Activated CD4-positive, alpha-beta memory T cell treated with anti-CD3 and anti-CD28 coated beads, Interleukin-2, amount 10 ng/mL, durations not matched to agents 7 days and 5 days (primary cell): ENCODE measurements at regions not wholly inside any gene's neighbourhood (a gene's known extent, or its start where the extent isn't known, plus 50 kb on each side); places are given as distances from the start of the nearest gene placed in this dataset.

Experiments
- CTCF ChIA-PET: fragments of 350-600 bp; sonication (Branson Sonifier 250); formaldehyde crosslinking; loops from one replicate; lab custom pipeline; 2021; ENCODE audit warnings: antibody characterized with exemption, inconsistent platforms; lab: Charles Lee
- POLR2A ChIA-PET: fragments of 350-600 bp; sonication (Branson Sonifier 250); formaldehyde crosslinking; loops from one replicate; lab custom pipeline; 2021; ENCODE audit warnings: antibody characterized with exemption; lab: Charles Lee
- DNase-seq: peaks from one replicate; pipeline ENCODE4 v3.0.0-alpha.2; 2020
- H3K27ac Mint-ChIP-seq: one replicate; pipeline ENCODE4 v1.8.0; 2021; ENCODE audit warnings: mild to moderate bottlenecking, mixed read lengths
- H3K27me3 Mint-ChIP-seq: one replicate; pipeline ENCODE4 v1.8.0; 2021; ENCODE audit warnings: mixed read lengths
- H3K36me3 Mint-ChIP-seq: one replicate; pipeline ENCODE4 v1.8.0; 2021; ENCODE audit warnings: low read depth, mixed read lengths
- H3K4me1 Mint-ChIP-seq: one replicate; pipeline ENCODE4 v1.8.0; 2021; ENCODE audit warnings: mixed read lengths
- H3K4me3 Mint-ChIP-seq: one replicate; pipeline ENCODE4 v1.8.0; 2021; ENCODE audit warnings: mild to moderate bottlenecking, mixed read lengths
- H3K9me3 Mint-ChIP-seq: one replicate; pipeline ENCODE4 v1.8.0; 2021; ENCODE audit warnings: mixed read lengths

DNA sequence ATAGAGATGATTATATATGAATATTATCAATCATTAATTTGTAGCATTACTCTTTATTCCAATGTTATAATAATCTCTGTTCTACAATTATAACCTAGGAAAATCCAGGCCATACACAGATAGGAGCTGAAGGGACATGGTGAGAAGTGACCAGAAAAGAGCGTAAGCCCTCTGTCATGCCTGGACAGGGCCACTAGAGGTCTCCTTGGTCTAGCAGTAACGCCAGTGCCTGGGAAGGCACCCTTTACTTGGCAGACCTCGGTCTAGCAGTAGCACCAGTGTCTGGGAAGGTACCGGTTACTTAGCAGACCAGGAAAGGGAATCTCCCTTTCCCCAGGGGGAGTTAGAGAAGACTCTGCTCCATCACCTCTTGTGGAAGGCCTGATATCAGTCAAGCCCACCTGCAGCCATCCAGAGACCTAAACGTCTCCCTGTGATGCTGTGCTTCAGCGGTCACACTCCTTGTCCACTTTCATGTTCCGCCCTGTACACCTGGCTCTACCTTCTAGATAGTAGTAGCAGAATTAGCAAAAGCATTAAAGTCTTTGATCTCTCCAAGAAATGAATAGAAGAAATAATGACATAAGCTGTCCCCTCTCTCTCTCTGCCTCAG is 447.5 kb upstream of the FSIP2 start:
- H3K4me3 Mint-ChIP-seq: no peak overlapping the region
- H3K36me3 Mint-ChIP-seq: no peaks in the 10 kb centered on the region
- H3K27ac Mint-ChIP-seq: no peak overlapping the region
- DNase-seq: no peak
- POLR2A ChIA-PET: no interaction called here
- peaks cover 2% of the 10 kb centered on the region for H3K9me3 Mint-ChIP-seq
- H3K27me3 Mint-ChIP-seq: no peaks in the 10 kb centered on the region
- CTCF ChIA-PET: no interaction called here
- H3K4me1 Mint-ChIP-seq: no peaks in the 10 kb centered on the region

DNA sequence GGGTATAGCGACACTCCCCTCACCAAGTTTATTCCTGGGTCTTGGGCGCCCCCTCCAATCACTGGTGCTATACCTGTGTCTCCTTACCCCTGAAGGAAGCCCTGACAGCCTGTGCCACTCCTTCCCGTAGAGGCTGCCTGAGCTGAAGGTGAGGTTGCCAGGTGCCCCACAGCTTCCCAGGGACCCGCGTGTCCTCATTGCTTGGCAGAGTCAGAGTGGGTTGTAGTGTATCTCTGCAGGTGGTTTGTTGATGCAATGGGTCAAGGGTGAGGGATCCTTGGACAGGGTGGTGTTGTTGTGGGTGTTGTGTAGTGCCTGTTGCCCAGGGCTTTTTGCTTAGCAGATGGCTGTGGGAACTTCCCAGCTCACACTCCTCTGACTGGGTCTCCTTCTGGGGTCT is 438.7 kb upstream of the FSIP2 start:
- CTCF ChIA-PET: no interaction called here
- Mint-ChIP-seq H3K4me3 (no peak overlapping the region), H3K27me3 (no peaks in the 10 kb centered on the region), H3K27ac (no peak overlapping the region), H3K36me3 (no peaks in the 10 kb centered on the region), H3K4me1 (no peaks in the 10 kb centered on the region), H3K9me3 (peaks cover 5% of the 10 kb centered on the region)
- DNase-seq: no peak
- POLR2A ChIA-PET: no interaction called here

GRCh38 chr2:185306119-185306518 is 432.5 kb upstream of the FSIP2 start:
- ChIA-PET CTCF (no interaction called here), POLR2A (no interaction called here)
- Mint-ChIP-seq H3K4me3 (no peak overlapping the region), H3K4me1 (no peaks in the 10 kb centered on the region), H3K9me3 (peaks cover 2% of the 10 kb centered on the region), H3K27me3 (no peaks in the 10 kb centered on the region), H3K36me3 (no peaks in the 10 kb centered on the region), H3K27ac (no peak overlapping the region)
- DNase-seq: no peak

- H3K27me3 Mint-ChIP-seq: no peaks in the 10 kb centered on the region
- no peak overlapping the region for H3K4me3 Mint-ChIP-seq
- no peak overlapping the region for H3K27ac Mint-ChIP-seq
- POLR2A ChIA-PET: no interaction called here
- CTCF ChIA-PET: no interaction called here
- H3K9me3 Mint-ChIP-seq: peaks cover 3% of the 10 kb centered on the region
- no peak for DNase-seq
- no peaks in the 10 kb centered on the region for H3K36me3 Mint-ChIP-seq
- H3K4me1 Mint-ChIP-seq: no peaks in the 10 kb centered on the region
These were observed 422.2 kb upstream of the FSIP2 start for GRCh38 chr2:185316383-185316782.

DNA sequence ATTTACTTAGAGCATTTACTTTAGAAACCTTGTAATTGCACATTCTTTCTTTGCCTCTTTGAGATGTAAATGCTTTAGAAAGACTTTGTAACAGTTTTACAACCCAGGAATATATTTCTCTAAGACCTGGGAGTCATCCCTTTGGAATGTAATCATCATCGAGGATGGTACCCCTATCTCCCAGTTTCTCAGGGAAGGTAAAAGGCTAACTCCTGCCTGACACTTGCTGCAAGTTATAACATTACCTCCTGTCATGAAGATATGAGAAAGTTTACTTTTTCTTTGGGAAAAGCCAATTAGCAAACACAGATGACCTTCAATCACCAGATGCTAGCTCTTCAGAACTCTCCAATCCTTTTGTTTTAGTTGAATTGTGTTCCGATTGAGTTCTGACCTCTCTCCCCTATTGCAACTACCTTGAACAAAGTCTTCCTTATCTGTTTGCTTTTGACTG is 420.3 kb upstream of the FSIP2 start:
- DNase-seq: no peak
- POLR2A ChIA-PET: no interaction called here
- Mint-ChIP-seq H3K4me1 (no peaks in the 10 kb centered on the region), H3K27ac (no peak overlapping the region), H3K4me3 (no peak overlapping the region), H3K27me3 (no peaks in the 10 kb centered on the region), H3K9me3 (peaks cover 3% of the 10 kb centered on the region), H3K36me3 (no peaks in the 10 kb centered on the region)
- CTCF ChIA-PET: no interaction called here

GRCh38 chr2:185335879-185336278 is 402.7 kb upstream of the FSIP2 start:
- ChIA-PET POLR2A (no interaction called here), CTCF (no interaction called here)
- Mint-ChIP-seq H3K4me1 (no peaks in the 10 kb centered on the region), H3K4me3 (no peak overlapping the region), H3K9me3 (peaks cover 14% of the 10 kb centered on the region), H3K36me3 (no peaks in the 10 kb centered on the region), H3K27me3 (no peaks in the 10 kb centered on the region), H3K27ac (no peak overlapping the region)
- DNase-seq: no peak

GRCh38 chr2:185337033-185337432 is 401.6 kb upstream of the FSIP2 start:
- no peaks in the 10 kb centered on the region for H3K36me3 Mint-ChIP-seq
- H3K4me1 Mint-ChIP-seq: no peaks in the 10 kb centered on the region
- no peak overlapping the region for H3K27ac Mint-ChIP-seq
- H3K27me3 Mint-ChIP-seq: no peaks in the 10 kb centered on the region
- CTCF ChIA-PET: no interaction called here
- H3K9me3 Mint-ChIP-seq: peaks cover 14% of the 10 kb centered on the region
- POLR2A ChIA-PET: no interaction called here
- no peak overlapping the region for H3K4me3 Mint-ChIP-seq
- no peak for DNase-seq

DNA sequence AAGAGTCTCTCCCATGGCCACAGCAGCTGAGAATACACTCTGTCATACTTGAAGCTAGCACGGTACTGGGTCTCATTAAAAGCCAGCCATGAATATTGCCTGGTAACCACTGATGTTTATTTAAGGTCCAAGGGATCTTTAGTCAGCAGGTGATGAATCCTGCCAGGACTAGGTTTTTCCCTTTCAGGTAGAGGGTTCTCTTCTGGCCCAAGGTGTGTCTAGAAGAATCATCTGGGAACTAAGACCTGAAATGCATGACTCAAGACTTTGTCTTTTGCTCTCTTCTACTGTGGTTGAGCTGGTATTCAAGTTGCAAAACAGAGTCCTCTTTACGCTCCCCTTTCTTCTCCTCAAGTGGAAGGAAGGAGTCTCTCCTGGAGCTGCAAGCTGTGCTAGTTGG is 400.5 kb upstream of the FSIP2 start:
- DNase-seq: no peak
- POLR2A ChIA-PET: no interaction called here
- CTCF ChIA-PET: no interaction called here
- H3K9me3 Mint-ChIP-seq: peaks cover 14% of the 10 kb centered on the region
- no peaks in the 10 kb centered on the region for H3K36me3 Mint-ChIP-seq
- H3K4me3 Mint-ChIP-seq: no peak overlapping the region
- no peak overlapping the region for H3K27ac Mint-ChIP-seq
- no peaks in the 10 kb centered on the region for H3K27me3 Mint-ChIP-seq
- H3K4me1 Mint-ChIP-seq: no peaks in the 10 kb centered on the region

- ChIA-PET CTCF (no interaction called here), POLR2A (no interaction called here)
- H3K36me3 Mint-ChIP-seq: no peaks in the 10 kb centered on the region
These were observed 391.2 kb upstream of the FSIP2 start for GRCh38 chr2:185347445-185347844.

GRCh38 chr2:185360776-185361175 is 377.8 kb upstream of the FSIP2 start:
- H3K36me3 Mint-ChIP-seq: no peaks in the 10 kb centered on the region
- H3K4me3 Mint-ChIP-seq: no peak overlapping the region
- ChIA-PET POLR2A (no interaction called here), CTCF (no interaction called here)
- no peaks in the 10 kb centered on the region for H3K4me1 Mint-ChIP-seq
- no peak for DNase-seq
- H3K9me3 Mint-ChIP-seq: peaks cover 4% of the 10 kb centered on the region
- no peaks in the 10 kb centered on the region for H3K27me3 Mint-ChIP-seq
- no peak overlapping the region for H3K27ac Mint-ChIP-seq

More at GRCh38 chr2:185347445-185347844, 391.2 kb upstream of the FSIP2 start:
- H3K4me3 Mint-ChIP-seq: no peak overlapping the region
- no peaks in the 10 kb centered on the region for H3K9me3 Mint-ChIP-seq
- H3K4me1 Mint-ChIP-seq: no peaks in the 10 kb centered on the region
- no peak for DNase-seq
- no peak overlapping the region for H3K27ac Mint-ChIP-seq
- H3K27me3 Mint-ChIP-seq: no peaks in the 10 kb centered on the region

DNA sequence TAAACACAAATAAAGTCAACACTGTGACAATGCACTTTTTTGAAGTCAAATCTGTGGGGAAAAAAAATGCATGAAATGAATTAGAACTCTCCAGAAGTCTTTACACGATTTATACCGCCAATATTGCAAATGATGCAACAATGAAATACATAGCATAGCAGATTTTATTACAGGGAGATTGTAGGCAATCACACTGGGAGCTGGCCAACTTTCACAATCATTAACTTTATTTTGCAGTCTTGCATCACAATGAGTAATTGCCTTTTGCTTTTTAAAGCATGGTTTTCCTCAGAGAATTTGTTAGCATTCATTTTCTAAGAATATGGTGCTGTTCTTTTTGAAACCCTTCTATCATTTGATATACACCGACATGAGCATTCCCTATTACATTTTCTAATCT is 366.4 kb upstream of the FSIP2 start:
- no peak for DNase-seq
- peaks cover 4% of the 10 kb centered on the region for H3K9me3 Mint-ChIP-seq
- ChIA-PET POLR2A (no interaction called here), CTCF (no interaction called here)
- no peaks in the 10 kb centered on the region for H3K4me1 Mint-ChIP-seq
- H3K27ac Mint-ChIP-seq: no peak overlapping the region
- H3K27me3 Mint-ChIP-seq: no peaks in the 10 kb centered on the region
- no peaks in the 10 kb centered on the region for H3K36me3 Mint-ChIP-seq
- no peak overlapping the region for H3K4me3 Mint-ChIP-seq

- Mint-ChIP-seq H3K27me3 (no peaks in the 10 kb centered on the region), H3K4me1 (no peaks in the 10 kb centered on the region), H3K27ac (no peak overlapping the region), H3K4me3 (no peak overlapping the region), H3K9me3 (peaks cover 4% of the 10 kb centered on the region), H3K36me3 (no peaks in the 10 kb centered on the region)
- CTCF ChIA-PET: no interaction called here
- POLR2A ChIA-PET: no interaction called here
- no peak for DNase-seq
These were observed 365.4 kb upstream of the FSIP2 start for GRCh38 chr2:185373229-185373628.

GRCh38 chr2:185374878-185375277 is 363.7 kb upstream of the FSIP2 start:
- Mint-ChIP-seq H3K27ac (no peak overlapping the region), H3K36me3 (no peaks in the 10 kb centered on the region), H3K4me3 (no peak overlapping the region), H3K9me3 (peaks cover 6% of the 10 kb centered on the region), H3K27me3 (no peaks in the 10 kb centered on the region), H3K4me1 (no peaks in the 10 kb centered on the region)
- ChIA-PET CTCF (no interaction called here), POLR2A (no interaction called here)
- DNase-seq: no peak

GRCh38 chr2:185375731-185376130 is 362.9 kb upstream of the FSIP2 start:
- DNase-seq: no peak
- no peaks in the 10 kb centered on the region for H3K27me3 Mint-ChIP-seq
- CTCF ChIA-PET: no interaction called here
- no peak overlapping the region for H3K27ac Mint-ChIP-seq
- H3K4me1 Mint-ChIP-seq: no peaks in the 10 kb centered on the region
- H3K9me3 Mint-ChIP-seq: peaks cover 6% of the 10 kb centered on the region
- H3K36me3 Mint-ChIP-seq: no peaks in the 10 kb centered on the region
- POLR2A ChIA-PET: no interaction called here
- no peak overlapping the region for H3K4me3 Mint-ChIP-seq
